CD4-positive, alpha-beta T cell (primary cell): ENCODE measurements at regions not wholly inside any gene's neighbourhood (a gene's known extent, or its start where the extent isn't known, plus 50 kb on each side); places are given as distances from the start of the nearest gene placed in this dataset.

Source experiments
- ATAC-seq: fragments of 200-7000 bp; cut with Tn5 transposase; one replicate; pipeline ENCODE4 v1.10.0; 2022; ENCODE audit warnings: mild to moderate bottlenecking; ENCODE audit not compliant: poor library complexity
- CTCF ChIA-PET: fragments of 350-600 bp; sonication (Branson Sonifier 250); formaldehyde crosslinking; loops from one replicate; lab custom pipeline; 2021; ENCODE audit warnings: antibody characterized with exemption, inconsistent platforms; lab: Charles Lee
- POLR2A ChIA-PET: fragments of 350-600 bp; sonication (Branson Sonifier 250); formaldehyde crosslinking; loops from one replicate; lab custom pipeline; 2021; ENCODE audit warnings: antibody characterized with exemption, inconsistent platforms; lab: Charles Lee
- DNase-seq, 14 experiments: peaks; one replicate each; pipeline ENCODE4 v3.0.0-alpha.2; 2013 to 2020; ENCODE audit warnings: mixed read lengths in 2 of 14
- H3K27ac ChIP-seq, 2 donors: one replicate each; pipeline versions ENCODE4 v1.5.1 to v1.7.0; 2013; ENCODE audit warnings: low read length in 2 of 2, low read depth in 1 of 2, mild to moderate bottlenecking in 1 of 2
- H3K27me3 ChIP-seq, 2 experiments: 1 replicate in 1 of 2; 2 replicates in 1 of 2; pipeline versions ENCODE4 v1.6.1 to v1.7.0; 2013; ENCODE audit warnings: low read length in 2 of 2, control low read depth in 1 of 2, mild to moderate bottlenecking in 1 of 2, moderate library complexity in 1 of 2; ENCODE audit not compliant: insufficient read depth in 2 of 2, control insufficient read depth in 1 of 2
- H3K36me3 ChIP-seq: one replicate; pipeline ENCODE4 v1.6.1; 2013; ENCODE audit warnings: low read length, control low read depth; ENCODE audit not compliant: insufficient read depth
- H3K4me1 ChIP-seq: one replicate; pipeline ENCODE4 v1.6.1; 2013; ENCODE audit warnings: low read length, control low read depth; ENCODE audit not compliant: insufficient read depth
- H3K4me3 ChIP-seq: one replicate; pipeline ENCODE4 v1.5.1; 2013; ENCODE audit warnings: mild to moderate bottlenecking, low read length, moderate library complexity
- H3K9me3 ChIP-seq, 2 experiments: 1 replicate in 1 of 2; 2 replicates in 1 of 2; pipeline versions ENCODE4 v1.6.1 to v1.7.0; 2013; ENCODE audit warnings: low read length in 2 of 2, mild to moderate bottlenecking in 2 of 2, control low read depth in 1 of 2, moderate library complexity in 1 of 2; ENCODE audit not compliant: control insufficient read depth in 1 of 2, insufficient read depth in 1 of 2
- H3K27ac Mint-ChIP-seq: one replicate; pipeline ENCODE4 v1.8.0; 2020; ENCODE audit warnings: mixed read lengths
- H3K27me3 Mint-ChIP-seq: one replicate; pipeline ENCODE4 v1.8.0; 2021; ENCODE audit warnings: mixed read lengths
- H3K36me3 Mint-ChIP-seq: one replicate; pipeline ENCODE4 v1.8.0; 2021; ENCODE audit warnings: low read depth, mixed read lengths
- H3K4me1 Mint-ChIP-seq: one replicate; pipeline ENCODE4 v1.8.0; 2021; ENCODE audit warnings: low read depth, mixed read lengths
- H3K4me3 Mint-ChIP-seq: one replicate; pipeline ENCODE4 v1.8.0; 2020; ENCODE audit warnings: mild to moderate bottlenecking, mixed read lengths
- H3K9me3 Mint-ChIP-seq: one replicate; pipeline ENCODE4 v1.8.0; 2020; ENCODE audit warnings: mixed read lengths
- intact Hi-C, 2 experiments: fragments of 100-400 bp; cut with DNase I in 1 of 2; cut with micrococcal nuclease in 1 of 2; formaldehyde crosslinking; loops; one replicate each; pipeline versions ENCODE4 v1.15.1 to v1.9.0; 2023 to 2025; cut with DNase I, micrococcal nuclease
- TF ChIP-seq, protein P1 (sequence below): fragments of 200-600 bp; IDR thresholded peaks from one replicate; pipeline ENCODE4 v1.8.0; 2022; ENCODE audit warnings: antibody characterized with exemption, mild to moderate bottlenecking

DNA sequence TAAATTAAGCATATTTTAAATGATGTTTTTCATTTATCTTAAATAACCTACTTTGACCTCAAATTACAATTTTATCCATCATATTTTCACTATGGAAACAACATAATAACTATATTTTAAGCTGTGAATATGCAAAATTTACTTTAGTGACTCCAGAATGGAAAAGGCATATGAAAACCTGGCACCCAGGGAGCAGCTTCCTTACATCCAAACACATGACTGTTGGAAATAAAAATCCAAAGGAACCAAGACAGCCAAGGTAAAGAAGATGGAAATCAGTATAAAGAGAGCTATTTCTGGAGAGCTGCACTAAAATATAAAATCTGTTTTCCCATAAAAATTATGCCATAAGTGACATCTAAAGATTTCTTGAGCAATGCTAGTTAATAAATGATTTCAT lies 140.3 kb upstream of the FTMT start:
- Histone ChIP-seq H3K4me3 (no peak overlapping the region), H3K9me3 (no peaks in the 10 kb centered on the region), H3K4me1 (no peaks in the 10 kb centered on the region), H3K27me3 (no peaks in the 10 kb centered on the region), H3K27ac (no peak overlapping the region), H3K36me3 (no peaks in the 10 kb centered on the region)
- TF ChIP-seq, protein P1, sequence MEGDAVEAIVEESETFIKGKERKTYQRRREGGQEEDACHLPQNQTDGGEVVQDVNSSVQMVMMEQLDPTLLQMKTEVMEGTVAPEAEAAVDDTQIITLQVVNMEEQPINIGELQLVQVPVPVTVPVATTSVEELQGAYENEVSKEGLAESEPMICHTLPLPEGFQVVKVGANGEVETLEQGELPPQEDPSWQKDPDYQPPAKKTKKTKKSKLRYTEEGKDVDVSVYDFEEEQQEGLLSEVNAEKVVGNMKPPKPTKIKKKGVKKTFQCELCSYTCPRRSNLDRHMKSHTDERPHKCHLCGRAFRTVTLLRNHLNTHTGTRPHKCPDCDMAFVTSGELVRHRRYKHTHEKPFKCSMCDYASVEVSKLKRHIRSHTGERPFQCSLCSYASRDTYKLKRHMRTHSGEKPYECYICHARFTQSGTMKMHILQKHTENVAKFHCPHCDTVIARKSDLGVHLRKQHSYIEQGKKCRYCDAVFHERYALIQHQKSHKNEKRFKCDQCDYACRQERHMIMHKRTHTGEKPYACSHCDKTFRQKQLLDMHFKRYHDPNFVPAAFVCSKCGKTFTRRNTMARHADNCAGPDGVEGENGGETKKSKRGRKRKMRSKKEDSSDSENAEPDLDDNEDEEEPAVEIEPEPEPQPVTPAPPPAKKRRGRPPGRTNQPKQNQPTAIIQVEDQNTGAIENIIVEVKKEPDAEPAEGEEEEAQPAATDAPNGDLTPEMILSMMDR, result no peak
- intact Hi-C loops, result no loop called here
- no peak for ATAC-seq
- Mint-ChIP-seq H3K27me3 (no peaks in the 10 kb centered on the region), H3K4me3 (no peak overlapping the region), H3K36me3 (no peaks in the 10 kb centered on the region), H3K4me1 (no peaks in the 10 kb centered on the region), H3K27ac (no peak overlapping the region), H3K9me3 (peaks cover 10% of the 10 kb centered on the region)
- ChIA-PET CTCF (no interaction called here), POLR2A (no interaction called here)
- no peak for DNase-seq

DNA sequence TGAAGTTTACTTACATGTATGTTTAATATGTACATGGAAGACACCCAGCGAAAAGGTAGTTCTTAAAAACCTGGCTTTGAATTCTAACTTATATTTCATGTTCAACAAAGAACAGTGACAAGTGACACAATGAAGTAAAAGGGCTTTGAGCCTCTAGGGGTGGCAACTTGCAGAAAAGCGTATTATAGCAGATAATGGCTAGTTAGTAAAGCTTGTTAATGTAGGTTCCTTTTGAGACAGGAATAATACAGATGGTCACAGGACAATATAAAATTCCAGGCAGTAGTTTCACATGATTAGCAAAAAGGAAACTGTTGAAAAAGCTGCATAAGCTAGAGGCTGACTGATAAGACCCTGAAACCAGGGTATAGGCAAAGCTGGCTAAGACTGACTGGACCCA lies 132.4 kb upstream of the FTMT start:
- Histone ChIP-seq H3K36me3 (no peaks in the 10 kb centered on the region), H3K4me1 (no peaks in the 10 kb centered on the region), H3K9me3 (no peaks in the 10 kb centered on the region), H3K4me3 (no peak overlapping the region), H3K27me3 (no peaks in the 10 kb centered on the region), H3K27ac (no peak overlapping the region)
- Mint-ChIP-seq H3K27ac (no peak overlapping the region), H3K4me1 (no peaks in the 10 kb centered on the region), H3K36me3 (no peaks in the 10 kb centered on the region), H3K4me3 (no peak overlapping the region), H3K9me3 (peaks cover 3% of the 10 kb centered on the region), H3K27me3 (no peaks in the 10 kb centered on the region)
- no peak for ATAC-seq
- ChIA-PET POLR2A (no interaction called here), CTCF (no interaction called here)
- TF ChIP-seq, protein P1, result no peak
- intact Hi-C loops, result no loop called here
- no peak for DNase-seq

DNA sequence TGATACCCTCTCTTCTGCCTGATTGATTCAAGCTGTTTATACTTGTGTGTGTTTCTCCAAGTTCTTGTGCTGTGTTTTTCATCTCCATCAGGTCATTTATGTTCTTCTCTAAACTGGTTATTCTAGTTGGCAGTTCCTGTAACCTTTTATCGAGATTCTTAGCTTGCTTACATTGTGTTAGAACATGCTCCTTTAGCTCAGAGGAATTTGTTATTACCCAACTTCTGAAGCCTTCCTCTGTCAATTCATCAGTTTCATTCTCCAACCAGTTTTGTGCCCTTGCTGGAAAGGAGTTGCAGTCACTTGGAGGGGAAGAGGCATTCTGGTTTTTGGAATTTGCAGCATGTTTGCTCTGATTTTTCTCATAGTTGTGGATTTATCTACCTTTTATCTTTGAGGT lies 126.2 kb upstream of the FTMT start:
- intact Hi-C loops, result no loop called here
- no peak overlapping the region for H3K4me3 Mint-ChIP-seq
- H3K27ac Mint-ChIP-seq, result no peak overlapping the region
- H3K9me3 ChIP-seq, result peaks cover 0 to 15% of the 10 kb centered on the region in 2 experiments
- H3K36me3 Mint-ChIP-seq, result no peaks in the 10 kb centered on the region
- no peaks in the 10 kb centered on the region for H3K27me3 Mint-ChIP-seq
- DNase-seq (no peak), ATAC-seq (no peak)
- ChIA-PET CTCF (no interaction called here), POLR2A (no interaction called here)
- H3K4me1 Mint-ChIP-seq, result no peaks in the 10 kb centered on the region
- TF ChIP-seq, protein P1, result no peak
- no peaks in the 10 kb centered on the region for H3K36me3 ChIP-seq
- H3K4me1 ChIP-seq, result no peaks in the 10 kb centered on the region
- H3K27me3 ChIP-seq, result no peaks in the 10 kb centered on the region
- H3K9me3 Mint-ChIP-seq, result peaks cover 2% of the 10 kb centered on the region
- no peak overlapping the region for H3K27ac ChIP-seq
- H3K4me3 ChIP-seq, result no peak overlapping the region
